GM18508 (cell line): ENCODE measurements at regions not wholly inside any gene's neighbourhood (a gene's known extent, or its start where the extent isn't known, plus 50 kb on each side); places are given as distances from the start of the nearest gene placed in this dataset.

Source experiments
- ATAC-seq: cut with Tn5 transposase; IDR thresholded peaks from one replicate; pipeline ENCODE4 v1.9.1; 2021; ENCODE audit warnings: moderate number of reproducible peaks; ENCODE audit not compliant: insufficient read depth, unreplicated experiment

GRCh38 chr2:200052627-200053026 lies 97.2 kb downstream of the MAIP1 start:
- no peak for ATAC-seq

GRCh38 chr2:200054681-200055468 lies 99.5 kb downstream of the MAIP1 start:
- ATAC-seq, result no peak

- no peak for ATAC-seq
Measured at GRCh38 chr2:200056105-200056504, 100.7 kb downstream of the MAIP1 start.

- ATAC-seq, result no peak
Measured at GRCh38 chr2:200063155-200063554, 107.8 kb downstream of the MAIP1 start.

- no peak for ATAC-seq
Measured at GRCh38 chr2:200064879-200065278, 109.5 kb downstream of the MAIP1 start.

GRCh38 chr2:200065477-200065876 lies 110.1 kb downstream of the MAIP1 start:
- ATAC-seq, result no peak

DNA sequence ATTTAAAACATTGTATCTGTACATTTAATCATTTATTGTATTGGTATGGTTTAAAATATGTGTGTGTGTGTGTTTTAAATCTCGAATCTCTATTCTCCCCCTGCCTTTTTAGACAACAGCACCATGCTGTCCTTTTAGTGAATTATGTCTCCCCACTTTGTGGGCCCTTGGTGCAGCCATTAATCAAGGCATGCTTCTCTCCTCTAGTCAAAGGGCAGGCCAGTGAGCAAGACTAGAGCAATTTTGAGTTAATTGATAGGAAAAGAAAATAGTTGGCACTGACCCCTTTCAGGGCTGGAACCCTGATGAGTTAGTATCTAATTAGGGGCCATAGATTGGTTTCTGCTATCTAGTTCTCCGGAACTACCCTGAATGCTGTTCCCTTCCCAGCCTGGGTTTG lies 111.0 kb downstream of the MAIP1 start:
- no peak for ATAC-seq

GRCh38 chr2:200068642-200069041 lies 113.3 kb downstream of the MAIP1 start:
- ATAC-seq, result no peak

DNA sequence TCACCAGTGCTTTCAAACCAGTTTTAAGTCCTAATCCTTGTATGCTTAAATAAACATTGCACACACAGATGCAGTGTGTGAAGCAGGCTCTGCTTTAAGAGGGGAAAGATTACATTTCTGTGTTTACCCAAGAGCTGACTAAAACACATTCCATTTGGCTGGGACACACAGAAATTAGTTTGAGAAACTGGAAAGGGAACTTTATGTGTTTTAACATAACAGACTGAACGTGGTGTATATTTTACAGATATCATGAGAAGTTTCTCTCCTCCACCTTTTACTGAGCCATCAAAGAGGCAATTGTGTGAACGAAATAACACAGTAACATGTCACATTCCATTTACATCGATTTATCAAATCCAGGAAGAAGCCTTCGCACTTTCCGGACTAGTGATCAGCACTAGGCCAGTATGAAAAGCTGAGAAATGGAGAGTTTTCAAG lies 121.8 kb downstream of the MAIP1 start:
- no peak for ATAC-seq

- ATAC-seq, result no peak
Measured at GRCh38 chr2:200077838-200078237, 122.5 kb downstream of the MAIP1 start.

DNA sequence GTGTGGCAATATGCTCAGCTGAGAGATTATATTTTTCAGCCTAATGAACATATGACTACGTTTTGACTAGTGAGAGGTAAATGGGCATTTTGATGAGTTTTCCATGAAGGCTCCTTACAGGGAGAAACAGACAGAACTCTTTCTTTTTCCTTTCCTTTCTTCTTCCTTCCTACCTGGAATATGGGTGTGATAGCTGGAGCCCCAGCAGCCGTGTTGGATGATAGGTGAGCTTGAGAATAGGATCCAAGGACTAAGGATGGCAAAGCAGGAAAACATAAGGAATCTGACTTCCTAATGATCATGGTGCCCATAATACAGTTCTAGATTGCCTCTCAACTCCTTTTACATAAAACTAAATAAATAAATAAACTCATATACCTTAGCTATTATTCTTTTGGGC lies 124.0 kb downstream of the MAIP1 start:
- ATAC-seq, result no peak

- no peak for ATAC-seq
Measured at GRCh38 chr2:200081236-200081635, 125.9 kb downstream of the MAIP1 start.

- no peak for ATAC-seq
Measured at GRCh38 chr2:200081811-200082210, 126.4 kb downstream of the MAIP1 start.

- no peak for ATAC-seq
Measured at GRCh38 chr2:200084036-200084435, 128.7 kb downstream of the MAIP1 start.

DNA sequence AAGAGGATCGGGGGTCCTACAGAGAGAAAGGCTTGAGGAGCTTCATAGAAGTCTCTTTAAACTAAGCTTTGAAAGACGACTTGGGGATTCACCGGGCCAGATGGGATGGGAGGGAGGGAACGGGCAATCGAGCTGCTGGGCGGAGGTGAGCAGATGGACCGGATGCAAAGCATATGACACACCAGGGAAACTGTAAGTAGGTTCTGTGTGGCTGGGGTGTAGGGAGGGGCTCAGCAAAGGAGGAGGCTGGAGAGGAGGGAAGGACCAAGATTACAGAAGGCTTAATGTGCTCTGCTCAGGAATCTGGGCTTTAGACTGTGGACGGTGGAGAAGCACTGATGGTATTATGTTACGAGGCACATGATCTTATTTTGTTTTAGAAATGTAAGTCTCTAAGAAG lies 131.5 kb downstream of the MAIP1 start:
- no peak for ATAC-seq

- ATAC-seq, result no peak
Measured at GRCh38 chr2:200087451-200087850, 132.1 kb downstream of the MAIP1 start.

- no peak for ATAC-seq
Measured at GRCh38 chr2:200089040-200089755, 133.8 kb downstream of the MAIP1 start.

DNA sequence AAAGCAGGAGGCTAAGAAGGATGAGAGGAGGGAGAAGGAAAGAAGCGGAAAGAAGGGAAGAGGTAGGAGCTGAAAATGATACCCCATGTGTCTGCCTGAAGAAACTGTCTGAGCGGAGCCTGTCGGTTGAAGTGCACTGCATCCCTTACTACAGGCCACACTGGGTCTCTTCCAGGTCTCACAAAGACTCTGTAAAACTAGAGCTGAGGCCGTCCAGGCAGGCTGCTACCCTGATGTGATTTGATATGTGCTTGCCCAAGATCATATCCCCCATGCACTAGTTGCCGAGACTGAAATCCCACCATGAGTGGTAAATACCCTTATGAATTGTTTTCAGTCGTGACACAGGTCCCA lies 134.4 kb downstream of the MAIP1 start:
- ATAC-seq, result no peak

- no peak for ATAC-seq
Measured at GRCh38 chr2:200090683-200091082, 135.3 kb downstream of the MAIP1 start.

GRCh38 chr2:200091126-200091525 lies 135.7 kb downstream of the MAIP1 start:
- no peak for ATAC-seq

DNA sequence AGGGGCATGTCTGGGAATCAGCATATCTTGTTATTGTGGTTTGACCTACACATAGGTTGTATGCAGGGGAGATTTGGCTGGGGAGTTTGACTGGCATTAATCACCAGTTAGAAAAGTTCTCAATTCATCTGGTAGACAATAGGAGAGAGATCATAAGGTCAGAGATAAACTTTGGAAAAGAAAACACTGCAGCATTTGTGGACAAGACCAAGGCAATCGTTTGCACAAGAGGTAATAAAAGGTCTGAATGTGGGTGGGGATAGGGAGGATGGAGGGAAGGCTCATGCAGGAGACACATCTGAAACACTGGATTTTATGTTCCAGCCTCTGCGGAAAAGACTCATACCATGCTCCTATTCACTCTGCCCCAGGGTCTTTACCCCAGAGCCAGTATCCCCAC lies 136.9 kb downstream of the MAIP1 start:
- ATAC-seq, result no peak

- no peak for ATAC-seq
Measured at GRCh38 chr2:200095436-200095835, 140.1 kb downstream of the MAIP1 start.
